Gastroesophageal sphincter (tissue), 4 donors: ENCODE measurements at regions not wholly inside any gene's neighbourhood (a gene's known extent, or its start where the extent isn't known, plus 50 kb on each side); places are given as distances from the start of the nearest gene placed in this dataset.

Experiments used
- ATAC-seq: fragments of 150-250 bp; one replicate; pipeline ENCODE4 v1.9.1; 2016; ENCODE audit warnings: mild to moderate bottlenecking, moderate library complexity
- H3K27ac ChIP-seq, 4 donors: fragments of 200-600 bp; sonication (generic) in 3 of 4; 1 replicate in 3 of 4; 2 replicates in 1 of 4; pipeline ENCODE4 v1.5.1; 2016 to 2019
- H3K27me3 ChIP-seq: fragments of 200-600 bp; sonication (generic); one replicate; pipeline ENCODE4 v1.5.1; 2019
- H3K36me3 ChIP-seq, 2 donors: fragments of 200-600 bp; sonication (generic); one replicate each; pipeline ENCODE4 v1.5.1; 2019; ENCODE audit warnings: control low read depth in 1 of 2
- H3K4me1 ChIP-seq, 3 donors: fragments of 200-600 bp; sonication (generic); 1 replicate in 2 of 3; 2 replicates in 1 of 3; pipeline ENCODE4 v1.5.1; 2016 to 2019; ENCODE audit warnings: control low read depth in 2 of 3
- H3K4me3 ChIP-seq, 2 donors: fragments of 200-600 bp; sonication (generic); one replicate each; pipeline ENCODE4 v1.5.1; 2019; ENCODE audit warnings: mild to moderate bottlenecking in 1 of 2, moderate library complexity in 1 of 2
- H3K9me3 ChIP-seq, 3 donors: fragments of 200-600 bp; sonication (generic); one replicate each; pipeline ENCODE4 v1.5.1; 2017 to 2019; ENCODE audit warnings: control low read depth in 2 of 3
- CTCF ChIP-seq, 4 experiments: fragments of 200-600 bp in 2 of 4; fragments of 450-650 bp in 2 of 4; sonication (generic) in 1 of 4; IDR thresholded peaks; one replicate each; pipeline ENCODE4 v1.5.1; 2017 to 2019; ENCODE audit warnings: antibody characterized with exemption in 4 of 4, mild to moderate bottlenecking in 2 of 4, moderate library complexity in 2 of 4
- EP300 ChIP-seq: sonication (generic); formaldehyde crosslinking; IDR thresholded peaks from one replicate; pipeline ENCODE4 v1.6.1; 2017; ENCODE audit warnings: antibody characterized with exemption, mild to moderate bottlenecking
- POLR2A ChIP-seq, 2 donors: fragments of 450-650 bp; IDR thresholded peaks; one replicate each; pipeline ENCODE4 v1.6.1; 2017; ENCODE audit warnings: antibody characterized with exemption in 2 of 2, mild to moderate bottlenecking in 2 of 2, moderate library complexity in 1 of 2
- POLR2AphosphoS5 ChIP-seq: sonication (generic); formaldehyde crosslinking; IDR thresholded peaks from one replicate; pipeline ENCODE4 v1.6.1; 2017; ENCODE audit warnings: antibody characterized with exemption
- WGBS, 2 donors: methylation state at CpG; one replicate each; pipeline ENCODE4 v1.1.5; 2018; ENCODE audit warnings: low coverage in 1 of 2; 5-methylcytosine and 5-hydroxymethylcytosine counted together

- H3K9me3 ChIP-seq = no peaks in the 10 kb centered on the region
- TF ChIP-seq EP300 (no peak), POLR2AphosphoS5 (no peak)
- H3K4me1 ChIP-seq = peaks cover 0 to 10% (median 0%) of the 10 kb centered on the region in 3 donors
- no peak for ATAC-seq
- WGBS, 2 donors = 85 to 89% methylated on average over 4 to 5 of the region's 5 CpGs
- H3K36me3 ChIP-seq = peaks cover 0 to 11% of the 10 kb centered on the region in 2 donors
- no peak overlapping the region for H3K27ac ChIP-seq
- H3K4me3 ChIP-seq = no peak overlapping the region
- no peaks in the 10 kb centered on the region for H3K27me3 ChIP-seq
Observed at GRCh38 chr6:25125736-25126135, 153.4 kb upstream of the CARMIL1 start.

- H3K4me3 ChIP-seq = no peak overlapping the region
- TF ChIP-seq CTCF (IDR thresholded peaks at IDR 0.05) = no peak
- no peak for TF ChIP-seq POLR2AphosphoS5
- TF ChIP-seq POLR2A (IDR thresholded peaks at IDR 0.05) = no peak
- TF ChIP-seq EP300 = no peak
- peaks cover 0 to 11% (median 0%) of the 10 kb centered on the region in 3 donors for H3K4me1 ChIP-seq
- WGBS, 2 donors = 80 to 85% methylated on average over 4 to 5 of the region's 5 CpGs
- no peak overlapping the region for H3K27ac ChIP-seq
- peaks cover 0 to 11% of the 10 kb centered on the region in 2 donors for H3K36me3 ChIP-seq
- no peaks in the 10 kb centered on the region for H3K9me3 ChIP-seq
- ATAC-seq = no peak
- H3K27me3 ChIP-seq = no peaks in the 10 kb centered on the region
Observed at GRCh38 chr6:25127076-25127837, 151.9 kb upstream of the CARMIL1 start.

- Histone ChIP-seq H3K9me3 (no peaks in the 10 kb centered on the region), H3K27me3 (no peaks in the 10 kb centered on the region), H3K36me3 (peaks cover 0 to 5% of the 10 kb centered on the region in 2 donors), H3K4me3 (peak overlapping the region in 1 of 2 donors; percentile 1), H3K4me1 (peaks cover 0 to 16% (median 0%) of the 10 kb centered on the region in 3 donors), H3K27ac (no peak overlapping the region)
- TF ChIP-seq EP300 (no peak), CTCF (IDR thresholded peaks at IDR 0.05) (no peak), POLR2A (IDR thresholded peaks at IDR 0.05) (no peak), POLR2AphosphoS5 (no peak)
- ATAC-seq = no peak
- WGBS, 2 donors = 18 to 34% methylated on average over 2 of the region's 2 CpGs
Observed at GRCh38 chr6:25130518-25130917, 148.7 kb upstream of the CARMIL1 start.

GRCh38 chr6:25132934-25133333, 146.2 kb upstream of the CARMIL1 start:
- TF ChIP-seq CTCF (IDR thresholded peaks at IDR 0.05) = no peak
- no peak for TF ChIP-seq POLR2AphosphoS5
- TF ChIP-seq POLR2A (IDR thresholded peaks at IDR 0.05) = no peak
- TF ChIP-seq EP300 = no peak
- Histone ChIP-seq H3K4me1 (peaks cover 0 to 30% (median 0%) of the 10 kb centered on the region in 3 donors), H3K36me3 (no peaks in the 10 kb centered on the region), H3K9me3 (no peaks in the 10 kb centered on the region), H3K27ac (peak overlapping the region in 2 of 4 donors; percentile 28 to 34), H3K4me3 (no peak overlapping the region), H3K27me3 (no peaks in the 10 kb centered on the region)
- 95 to 100% methylated on average over 1 of the region's 1 CpG for WGBS, 2 donors
- ATAC-seq = no peak

- Histone ChIP-seq H3K36me3 (no peaks in the 10 kb centered on the region), H3K27ac (peak overlapping the region in 3 of 4 donors; percentile 28 to 48 (median 34)), H3K4me1 (peaks cover 0 to 31% (median 0%) of the 10 kb centered on the region in 3 donors), H3K9me3 (no peaks in the 10 kb centered on the region), H3K4me3 (no peak overlapping the region), H3K27me3 (no peaks in the 10 kb centered on the region)
- 0% methylated on average over 1 of the region's 1 CpG; no CpG with 5 or more reads in 1 of the 2 donors for WGBS, 2 donors
- TF ChIP-seq CTCF (IDR thresholded peaks at IDR 0.05) (no peak), POLR2AphosphoS5 (no peak), POLR2A (IDR thresholded peaks at IDR 0.05) (no peak)
- ATAC-seq = no peak
Observed at GRCh38 chr6:25133568-25133967, 145.6 kb upstream of the CARMIL1 start.
